ENCODE measurements at regions not wholly inside any gene's neighbourhood (a gene's known extent, or its start where the extent isn't known, plus 50 kb on each side); places are given as distances from the start of the nearest gene placed in this dataset.

DNA sequence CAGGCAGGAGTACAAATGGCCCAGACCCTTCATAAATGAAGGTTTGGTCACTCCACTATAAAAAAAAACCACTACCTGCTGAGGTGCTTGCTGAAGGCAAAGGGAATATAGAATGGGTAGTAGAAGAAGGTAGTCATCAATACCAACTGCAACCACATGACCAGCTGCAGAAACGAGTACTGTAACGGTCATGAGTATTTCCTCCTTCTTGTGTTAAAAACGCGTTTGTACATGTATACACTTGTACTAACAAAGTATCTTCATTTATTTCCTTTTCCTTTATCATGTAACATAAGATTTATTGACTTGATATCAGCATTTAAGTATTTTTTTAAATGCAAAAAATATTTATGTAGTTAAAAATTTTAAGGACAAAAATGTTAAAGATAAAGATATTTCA, 238.6 kb downstream of the TFAP2B start:
- Histone ChIP-seq H3K4me2 (ENCODE audit: low read length) (no peak overlapping the region), H3K27ac (ENCODE audit: low read depth, low read length) (no peak overlapping the region), H3K27me3 (ENCODE audit: insufficient read depth, low read length) (no peaks in the 10 kb centered on the region), H3K79me2 (ENCODE audit: insufficient read depth, low read length) (no peaks in the 10 kb centered on the region), H3K4me1 (ENCODE audit: insufficient read depth, low read length) (no peaks in the 10 kb centered on the region), H4K20me1 (ENCODE audit: insufficient read depth, low read length) (no peaks in the 10 kb centered on the region), H3K9me3 (ENCODE audit: insufficient read depth, low read depth, low read length) (peaks cover 3% of the 10 kb centered on the region), H3K4me3 (ENCODE audit: insufficient read depth, low read depth, low read length) (no peak overlapping the region), H3K9ac (ENCODE audit: low read length) (no peak overlapping the region), H2AFZ (ENCODE audit: low read depth, low read length) (no peak overlapping the region), H3K36me3 (ENCODE audit: insufficient read depth, low read length) (no peaks in the 10 kb centered on the region)
- no peaks in the 10 kb centered on the region for H3K4me1 Mint-ChIP-seq (ENCODE audit: low read depth, unreplicated experiment)
- H3K4me3 Mint-ChIP-seq (ENCODE audit: unreplicated experiment): no peak overlapping the region
- peaks cover 12% of the 10 kb centered on the region for H3K9me3 Mint-ChIP-seq (ENCODE audit: unreplicated experiment)
- H3K27me3 Mint-ChIP-seq (ENCODE audit: low read depth, unreplicated experiment): no peaks in the 10 kb centered on the region
- DNase-seq (ENCODE audit: low read depth) (no peak), FAIRE-seq (no peak)
- no peak for TF ChIP-seq EZH2 (IDR thresholded peaks at IDR 0.05; ENCODE audit: insufficient read depth, low read length)
- TF ChIP-seq, protein P1, sequence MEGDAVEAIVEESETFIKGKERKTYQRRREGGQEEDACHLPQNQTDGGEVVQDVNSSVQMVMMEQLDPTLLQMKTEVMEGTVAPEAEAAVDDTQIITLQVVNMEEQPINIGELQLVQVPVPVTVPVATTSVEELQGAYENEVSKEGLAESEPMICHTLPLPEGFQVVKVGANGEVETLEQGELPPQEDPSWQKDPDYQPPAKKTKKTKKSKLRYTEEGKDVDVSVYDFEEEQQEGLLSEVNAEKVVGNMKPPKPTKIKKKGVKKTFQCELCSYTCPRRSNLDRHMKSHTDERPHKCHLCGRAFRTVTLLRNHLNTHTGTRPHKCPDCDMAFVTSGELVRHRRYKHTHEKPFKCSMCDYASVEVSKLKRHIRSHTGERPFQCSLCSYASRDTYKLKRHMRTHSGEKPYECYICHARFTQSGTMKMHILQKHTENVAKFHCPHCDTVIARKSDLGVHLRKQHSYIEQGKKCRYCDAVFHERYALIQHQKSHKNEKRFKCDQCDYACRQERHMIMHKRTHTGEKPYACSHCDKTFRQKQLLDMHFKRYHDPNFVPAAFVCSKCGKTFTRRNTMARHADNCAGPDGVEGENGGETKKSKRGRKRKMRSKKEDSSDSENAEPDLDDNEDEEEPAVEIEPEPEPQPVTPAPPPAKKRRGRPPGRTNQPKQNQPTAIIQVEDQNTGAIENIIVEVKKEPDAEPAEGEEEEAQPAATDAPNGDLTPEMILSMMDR (IDR thresholded peaks at IDR 0.05; ENCODE audit: insufficient read depth, low read depth, low read length): no peak
- no peaks in the 10 kb centered on the region for H3K36me3 Mint-ChIP-seq (ENCODE audit: low read depth, unreplicated experiment)
- H3K27ac Mint-ChIP-seq (ENCODE audit: unreplicated experiment): no peak overlapping the region

DNA sequence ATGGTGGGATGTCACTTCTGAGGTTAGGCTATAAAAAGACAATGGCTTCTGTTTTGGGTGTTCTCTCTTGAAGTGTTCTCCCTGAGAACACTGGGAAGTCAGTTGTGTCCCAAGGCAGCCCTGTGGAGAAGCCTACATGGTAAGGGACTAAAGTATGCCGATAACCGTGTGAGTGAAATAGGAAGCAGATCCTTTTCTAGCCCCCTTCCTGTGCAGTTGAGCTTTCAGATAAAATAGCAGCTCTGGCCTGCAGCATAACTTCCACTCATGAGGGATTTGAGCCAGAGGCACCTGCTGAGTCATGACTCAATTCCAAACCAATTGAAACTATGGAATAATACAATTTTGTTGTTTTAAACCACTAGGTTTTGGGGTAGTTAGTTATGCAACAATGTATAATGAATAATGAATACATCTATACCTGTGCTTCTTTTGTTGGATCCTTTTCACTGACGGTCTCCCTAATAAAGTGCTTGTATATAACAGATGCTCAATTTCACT, 241.6 kb downstream of the TFAP2B start:
- Histone ChIP-seq H2AFZ (ENCODE audit: low read depth, low read length) (no peak overlapping the region), H3K79me2 (ENCODE audit: insufficient read depth, low read length) (no peaks in the 10 kb centered on the region)
- no peaks in the 10 kb centered on the region for H3K4me1 Mint-ChIP-seq (ENCODE audit: low read depth, unreplicated experiment)

DNA sequence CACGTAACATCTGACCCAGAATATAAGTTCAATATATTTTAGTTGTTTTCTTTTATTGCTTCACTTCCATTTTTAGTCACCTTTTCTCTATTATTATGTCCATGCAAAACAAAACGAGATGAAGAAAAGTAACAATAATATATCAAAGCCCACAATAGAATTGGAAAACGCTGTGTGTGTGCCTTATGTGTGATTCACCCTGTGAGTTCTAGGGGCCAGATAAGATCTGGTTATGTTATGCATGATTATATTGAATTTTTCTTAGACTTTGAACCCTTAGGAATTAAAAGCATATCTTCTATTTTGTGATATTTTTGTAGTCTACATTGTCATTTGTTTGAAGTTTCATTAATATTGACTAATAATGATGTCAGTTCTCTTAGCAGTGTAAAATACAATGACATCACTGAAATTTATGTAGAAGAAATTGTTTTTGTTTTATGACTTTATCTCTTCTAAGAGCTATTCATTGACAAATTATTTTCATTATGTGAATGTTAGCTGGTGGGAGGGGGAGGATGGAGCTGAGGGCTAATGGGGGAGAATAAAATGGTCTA, 243.6 kb downstream of the TFAP2B start:
- H4K20me1 ChIP-seq (ENCODE audit: insufficient read depth, low read length): no peaks in the 10 kb centered on the region
- no peak for TF ChIP-seq EZH2 (IDR thresholded peaks at IDR 0.05; ENCODE audit: insufficient read depth, low read length)
- TF ChIP-seq, protein P1 (IDR thresholded peaks at IDR 0.05; ENCODE audit: insufficient read depth, low read depth, low read length): no peak
- H3K36me3 ChIP-seq (ENCODE audit: insufficient read depth, low read length): no peaks in the 10 kb centered on the region
- FAIRE-seq (no peak), DNase-seq (ENCODE audit: low read depth) (no peak)
- no peak overlapping the region for H3K4me3 ChIP-seq (ENCODE audit: insufficient read depth, low read depth, low read length)
- H3K27ac ChIP-seq (ENCODE audit: low read depth, low read length): no peak overlapping the region
- no peak overlapping the region for H2AFZ ChIP-seq (ENCODE audit: low read depth, low read length)
- H3K9ac ChIP-seq (ENCODE audit: low read length): no peak overlapping the region
- Mint-ChIP-seq H3K27ac (ENCODE audit: unreplicated experiment) (no peak overlapping the region), H3K36me3 (ENCODE audit: low read depth, unreplicated experiment) (no peaks in the 10 kb centered on the region), H3K4me1 (ENCODE audit: low read depth, unreplicated experiment) (no peaks in the 10 kb centered on the region), H3K9me3 (ENCODE audit: unreplicated experiment) (peaks cover 4% of the 10 kb centered on the region), H3K4me3 (ENCODE audit: unreplicated experiment) (no peak overlapping the region), H3K27me3 (ENCODE audit: low read depth, unreplicated experiment) (peaks cover 5% of the 10 kb centered on the region)
- H3K79me2 ChIP-seq (ENCODE audit: insufficient read depth, low read length): no peaks in the 10 kb centered on the region
- H3K9me3 ChIP-seq (ENCODE audit: insufficient read depth, low read depth, low read length): no peaks in the 10 kb centered on the region
- no peak overlapping the region for H3K4me2 ChIP-seq (ENCODE audit: low read length)
- no peaks in the 10 kb centered on the region for H3K27me3 ChIP-seq (ENCODE audit: insufficient read depth, low read length)
- no peaks in the 10 kb centered on the region for H3K4me1 ChIP-seq (ENCODE audit: insufficient read depth, low read length)

More for the DNA sequence above, 241.6 kb downstream of the TFAP2B start:
- Histone ChIP-seq H3K4me2 (ENCODE audit: low read length) (no peak overlapping the region), H3K9me3 (ENCODE audit: insufficient read depth, low read depth, low read length) (no peaks in the 10 kb centered on the region), H3K4me3 (ENCODE audit: insufficient read depth, low read depth, low read length) (no peak overlapping the region), H3K4me1 (ENCODE audit: insufficient read depth, low read length) (no peaks in the 10 kb centered on the region), H3K27ac (ENCODE audit: low read depth, low read length) (no peak overlapping the region), H4K20me1 (ENCODE audit: insufficient read depth, low read length) (no peaks in the 10 kb centered on the region), H3K27me3 (ENCODE audit: insufficient read depth, low read length) (no peaks in the 10 kb centered on the region), H3K36me3 (ENCODE audit: insufficient read depth, low read length) (no peaks in the 10 kb centered on the region), H3K9ac (ENCODE audit: low read length) (no peak overlapping the region)
- peaks cover 5% of the 10 kb centered on the region for H3K27me3 Mint-ChIP-seq (ENCODE audit: low read depth, unreplicated experiment)
- H3K27ac Mint-ChIP-seq (ENCODE audit: unreplicated experiment): no peak overlapping the region
- no peaks in the 10 kb centered on the region for H3K36me3 Mint-ChIP-seq (ENCODE audit: low read depth, unreplicated experiment)
- DNase-seq (ENCODE audit: low read depth): no peak
- TF ChIP-seq, protein P1 (IDR thresholded peaks at IDR 0.05; ENCODE audit: insufficient read depth, low read depth, low read length): no peak
- no peak for TF ChIP-seq EZH2 (IDR thresholded peaks at IDR 0.05; ENCODE audit: insufficient read depth, low read length)
- H3K9me3 Mint-ChIP-seq (ENCODE audit: unreplicated experiment): peaks cover 7% of the 10 kb centered on the region
- no peak for FAIRE-seq
- no peak overlapping the region for H3K4me3 Mint-ChIP-seq (ENCODE audit: unreplicated experiment)
